CD4-positive, alpha-beta T cell treated with Interleukin-2 at 100 ng/mL for 4 hours (primary cell): ENCODE measurements at regions not wholly inside any gene's neighbourhood (a gene's known extent, or its start where the extent isn't known, plus 50 kb on each side); places are given as distances from the start of the nearest gene placed in this dataset.

Experiments
- DNase-seq: peaks from one replicate; pipeline ENCODE4 v3.0.0-alpha.2; 2020; ENCODE audit warnings: low spot score

DNA sequence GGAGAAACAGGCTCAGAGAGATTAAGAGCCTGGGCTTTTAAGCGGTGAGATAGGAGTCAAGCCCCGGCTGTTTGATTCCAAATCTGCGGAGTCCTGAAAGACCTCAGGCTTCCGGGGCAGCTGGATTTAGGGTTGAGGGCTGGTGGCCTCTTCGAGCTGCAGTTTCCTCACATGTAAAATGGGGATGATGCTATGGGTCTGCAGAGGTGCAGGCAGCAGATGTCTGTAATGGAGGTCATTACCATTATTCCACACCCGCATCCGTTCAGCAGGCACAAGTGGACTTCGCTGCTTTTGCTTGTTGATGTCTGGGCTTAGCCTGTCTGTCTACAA lies 175.6 kb upstream of the HS6ST1 start:
- no peak for DNase-seq

DNA sequence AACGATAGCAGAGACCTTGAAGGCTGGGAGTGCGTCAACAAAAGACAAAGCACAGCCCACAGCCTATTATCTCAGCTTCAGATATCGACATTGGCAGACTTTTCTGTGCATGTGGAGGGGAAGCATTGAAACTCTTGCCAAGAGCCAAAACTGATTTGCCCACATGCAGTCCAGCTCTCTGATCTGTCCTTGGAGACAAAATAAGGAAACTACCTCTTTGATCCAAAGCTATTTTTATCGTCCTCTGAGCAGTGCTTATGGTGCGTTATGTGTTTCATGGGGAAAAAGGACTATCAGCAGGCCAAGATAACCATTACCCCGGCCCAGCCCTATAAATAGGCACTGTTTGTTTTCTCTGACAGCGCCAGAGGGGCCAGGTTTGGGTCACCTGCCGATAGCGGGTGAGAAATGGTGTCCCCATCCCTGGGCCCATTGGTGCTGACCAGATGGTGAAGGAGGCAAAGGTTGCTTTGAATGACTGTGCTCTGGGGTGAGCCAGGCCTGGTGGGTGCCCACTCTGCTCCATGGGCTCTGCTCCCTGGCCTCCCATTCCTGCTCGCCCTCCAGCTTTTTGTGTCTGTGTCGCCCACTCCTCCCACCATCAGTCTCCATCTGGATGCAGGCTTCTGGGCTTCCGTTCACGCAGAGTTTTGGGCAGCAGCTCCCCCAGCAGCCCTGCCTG lies 176.1 kb upstream of the HS6ST1 start:
- no peak for DNase-seq

- DNase-seq, result no peak
Observed at GRCh38 chr2:128495996-128496547, 177.4 kb upstream of the HS6ST1 start.

- DNase-seq, result no peak
Observed at GRCh38 chr2:128496700-128497099, 178.0 kb upstream of the HS6ST1 start.

GRCh38 chr2:128497461-128497860 lies 178.8 kb upstream of the HS6ST1 start:
- DNase-seq, result no peak

DNA sequence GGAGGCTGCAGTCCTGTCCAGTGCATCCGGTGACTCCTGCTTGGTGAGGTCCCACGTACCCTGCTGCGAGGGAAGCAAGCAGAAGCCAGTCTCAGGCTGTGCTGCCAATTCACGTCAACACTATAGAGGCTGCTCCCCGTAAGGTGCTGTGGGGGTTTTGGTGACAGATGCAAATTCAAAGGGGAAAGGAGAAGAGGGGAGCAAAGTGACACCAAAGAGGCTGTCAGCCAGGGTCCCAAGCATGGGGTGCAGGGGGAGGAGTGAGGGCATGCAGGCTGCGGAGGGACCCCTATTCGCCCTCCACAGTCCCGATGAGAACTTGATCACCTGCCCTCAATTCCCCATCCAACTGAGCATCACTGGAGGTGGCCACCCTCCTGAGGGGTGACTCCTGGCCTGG lies 179.4 kb upstream of the HS6ST1 start:
- DNase-seq, result no peak

DNA sequence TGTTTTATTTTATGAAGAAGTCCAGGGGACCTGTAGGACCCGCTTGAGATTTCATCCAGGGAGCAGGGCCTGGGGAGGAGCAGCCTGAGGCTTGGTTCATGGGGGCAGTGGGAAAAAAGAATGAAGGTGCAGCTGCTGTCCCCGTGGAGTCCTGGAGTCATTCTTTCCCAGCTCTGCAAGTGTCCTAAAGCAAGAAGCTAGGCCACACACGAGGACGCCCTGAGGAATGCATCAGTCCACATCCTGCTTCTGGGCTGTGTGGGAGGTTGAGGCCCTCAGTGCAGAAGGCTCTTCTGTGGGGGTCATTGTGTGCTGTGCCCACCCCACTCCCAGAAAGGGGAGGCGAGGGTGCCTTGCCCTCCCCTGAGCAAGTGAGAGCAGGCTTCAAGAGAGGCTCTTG lies 179.9 kb upstream of the HS6ST1 start:
- DNase-seq, result no peak

- DNase-seq, result no peak
Observed at GRCh38 chr2:128499367-128500137, 180.9 kb upstream of the HS6ST1 start.

- no peak for DNase-seq
Observed at GRCh38 chr2:128500138-128500800, 181.6 kb upstream of the HS6ST1 start.

DNA sequence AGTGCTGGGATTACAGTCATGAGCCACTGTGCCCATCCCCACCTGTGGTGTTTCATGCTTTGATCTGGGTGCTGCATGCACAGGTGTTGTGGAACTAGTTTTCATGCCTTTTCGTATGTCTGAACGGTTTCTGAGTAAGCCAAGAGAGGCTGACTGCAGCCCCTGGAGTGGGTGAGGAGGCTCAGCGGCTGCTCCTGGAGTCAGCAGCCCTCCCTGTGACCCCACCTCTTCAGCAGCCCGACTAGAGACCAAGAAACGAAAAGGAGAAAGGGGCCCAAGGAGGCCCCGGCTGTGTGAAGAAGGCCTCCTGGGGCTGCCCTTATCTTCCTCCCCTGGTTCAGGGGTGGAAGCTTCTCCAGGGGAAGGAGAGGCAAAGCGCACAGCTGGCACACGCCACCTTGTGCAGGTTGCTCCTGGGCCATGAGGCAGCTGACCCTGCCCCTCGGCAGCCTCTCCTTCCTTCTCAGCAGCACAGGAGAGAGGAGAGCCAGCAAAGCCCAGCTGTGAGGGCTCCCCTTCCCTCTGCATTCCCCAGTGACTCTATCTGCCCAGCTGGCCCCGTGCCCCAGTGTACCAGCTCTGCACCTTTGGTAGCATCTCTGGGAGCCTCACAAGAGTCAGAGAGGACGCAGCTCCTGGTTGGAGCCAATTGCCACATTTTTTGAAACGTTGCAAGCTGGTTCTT lies 182.5 kb upstream of the HS6ST1 start:
- no peak for DNase-seq

DNA sequence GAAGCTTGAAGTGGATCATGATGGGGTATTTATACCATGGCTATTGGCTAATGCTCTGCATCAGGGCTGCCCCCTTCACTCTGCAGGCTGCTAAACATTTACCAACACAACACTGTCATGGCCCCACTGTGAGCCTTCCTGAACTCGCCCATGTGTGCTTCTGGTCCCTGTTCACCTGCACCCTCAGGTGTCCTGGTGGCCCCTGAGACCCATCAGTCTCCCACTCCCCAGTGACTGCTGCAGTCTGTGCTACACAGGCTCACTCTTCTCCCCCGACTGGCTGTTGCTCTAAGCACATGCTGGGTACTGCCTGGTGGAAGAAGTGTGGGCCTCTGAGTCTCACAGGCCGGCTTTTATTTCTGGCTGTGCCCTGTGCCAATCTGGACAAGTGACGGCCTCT lies 183.0 kb upstream of the HS6ST1 start:
- no peak for DNase-seq

GRCh38 chr2:128502200-128502599 lies 183.5 kb upstream of the HS6ST1 start:
- no peak for DNase-seq

DNA sequence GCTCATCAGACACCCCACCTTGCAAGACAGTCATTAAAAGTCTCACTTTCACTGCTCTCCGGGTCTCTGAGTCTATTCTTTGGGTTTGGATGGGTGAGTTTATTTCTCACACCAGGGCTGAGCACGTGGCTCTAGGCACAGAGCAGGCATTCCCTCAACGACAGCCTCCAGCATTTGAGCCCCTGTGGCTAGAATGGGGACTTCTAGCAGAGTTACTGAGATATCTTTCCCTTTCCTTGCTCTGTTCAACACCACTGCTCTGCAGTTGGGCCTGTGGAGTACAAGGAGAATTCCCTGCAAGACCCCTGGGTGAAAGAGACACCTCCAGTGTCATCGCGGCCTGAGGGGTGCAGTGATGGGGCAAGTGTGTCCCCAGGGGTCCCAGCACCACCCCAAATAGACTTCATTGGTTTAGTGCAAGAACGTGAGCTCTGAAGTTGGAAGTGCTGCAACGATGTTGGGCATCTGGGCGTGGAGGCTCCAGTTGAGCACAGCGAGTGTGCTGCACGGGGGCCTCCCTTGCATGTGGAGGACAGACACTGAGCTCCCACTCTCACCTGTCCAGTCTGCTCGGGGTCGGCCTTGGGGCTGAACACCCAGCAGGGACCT lies 184.1 kb upstream of the HS6ST1 start:
- no peak for DNase-seq

- no peak for DNase-seq
Observed at GRCh38 chr2:128503399-128504245, 185.0 kb upstream of the HS6ST1 start.

DNA sequence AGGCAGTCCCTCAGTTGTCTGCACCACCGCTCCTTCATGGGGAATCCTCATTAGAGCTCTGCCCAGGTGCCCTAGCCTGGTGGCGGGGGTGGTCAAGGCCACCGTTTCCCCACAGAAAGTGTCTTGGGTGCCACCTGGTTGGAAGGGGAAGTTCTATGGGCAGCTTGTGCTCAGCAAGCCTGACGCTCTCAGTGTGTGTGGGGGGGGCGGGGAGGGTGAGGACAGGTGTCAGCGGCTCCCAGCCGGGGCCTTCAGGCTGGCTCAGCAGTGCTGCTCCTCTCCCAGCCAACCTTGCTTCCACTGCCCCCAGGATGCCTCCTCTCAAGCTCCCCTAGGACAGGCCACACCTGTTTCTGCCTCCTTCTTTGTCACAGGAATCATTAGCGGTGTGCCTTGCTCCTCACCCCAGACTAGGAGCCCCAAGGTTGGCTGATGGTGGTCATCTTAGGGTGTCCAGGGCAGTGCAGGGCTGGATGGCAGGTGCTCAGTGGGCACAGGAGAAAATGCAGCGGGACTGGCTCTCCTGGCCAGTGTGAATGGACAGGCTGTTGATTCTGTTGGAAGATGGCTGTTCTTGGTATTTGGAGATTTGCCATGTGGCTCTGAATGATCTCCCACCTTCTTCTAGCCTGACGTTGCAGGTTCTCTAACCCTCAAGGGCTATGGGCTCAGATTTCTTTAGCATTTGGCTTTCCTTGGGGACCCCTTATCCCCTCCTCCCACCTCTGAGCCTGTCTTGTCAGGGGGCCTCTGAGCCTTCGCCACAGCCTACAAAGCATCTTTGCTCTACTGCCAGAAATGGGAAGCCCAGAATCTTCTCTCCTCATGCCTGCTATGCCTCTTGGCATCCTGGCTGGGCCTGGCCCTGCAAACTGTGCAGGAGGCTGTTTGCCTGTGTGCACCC lies 185.8 kb upstream of the HS6ST1 start:
- DNase-seq, result no peak

- no peak for DNase-seq
Observed at GRCh38 chr2:128505150-128505490, 186.5 kb upstream of the HS6ST1 start.

DNA sequence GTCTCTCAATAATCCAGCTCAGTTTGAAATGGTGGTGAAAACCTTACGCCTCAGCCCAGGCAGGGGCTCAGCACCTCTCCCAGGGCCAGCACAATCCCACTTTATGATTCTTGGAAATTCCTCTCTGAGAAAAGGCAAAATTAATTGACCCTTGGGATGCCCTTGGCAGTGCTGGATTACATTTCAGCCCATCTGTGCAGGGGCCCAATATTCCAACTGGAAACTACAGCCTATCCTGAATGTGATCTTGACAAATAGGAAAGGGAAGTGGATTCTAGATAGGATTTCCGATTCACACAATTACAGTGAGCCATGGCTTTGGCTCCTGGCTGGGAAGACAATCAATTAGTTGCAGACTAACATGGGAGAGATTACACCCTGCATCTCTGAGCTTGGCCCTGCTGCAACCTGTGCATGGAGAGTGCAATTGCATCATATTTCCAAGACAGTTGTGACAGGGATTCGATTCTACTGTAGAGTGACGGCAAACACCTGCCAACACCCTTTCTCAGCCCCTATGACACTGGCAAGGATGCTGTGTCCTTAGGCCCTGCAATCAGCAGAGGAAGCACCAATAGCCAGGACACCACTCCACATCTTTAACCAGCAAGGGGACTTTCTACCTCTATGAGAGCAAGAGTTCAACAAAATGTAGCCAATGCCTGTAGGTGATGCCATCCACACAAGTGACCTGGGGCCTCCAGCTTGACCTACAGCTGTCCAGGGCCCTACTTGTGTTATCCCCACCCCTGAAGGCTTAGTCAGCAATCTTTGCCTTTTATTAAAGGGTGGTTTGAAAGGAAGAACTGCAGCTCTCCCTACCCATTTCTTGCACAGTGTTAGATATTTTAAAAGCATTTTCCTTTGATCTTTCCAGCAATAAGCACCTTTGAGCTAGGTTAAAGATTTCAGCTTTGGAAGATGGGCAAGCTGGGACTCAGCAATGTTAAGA lies 187.2 kb upstream of the HS6ST1 start:
- no peak for DNase-seq

DNA sequence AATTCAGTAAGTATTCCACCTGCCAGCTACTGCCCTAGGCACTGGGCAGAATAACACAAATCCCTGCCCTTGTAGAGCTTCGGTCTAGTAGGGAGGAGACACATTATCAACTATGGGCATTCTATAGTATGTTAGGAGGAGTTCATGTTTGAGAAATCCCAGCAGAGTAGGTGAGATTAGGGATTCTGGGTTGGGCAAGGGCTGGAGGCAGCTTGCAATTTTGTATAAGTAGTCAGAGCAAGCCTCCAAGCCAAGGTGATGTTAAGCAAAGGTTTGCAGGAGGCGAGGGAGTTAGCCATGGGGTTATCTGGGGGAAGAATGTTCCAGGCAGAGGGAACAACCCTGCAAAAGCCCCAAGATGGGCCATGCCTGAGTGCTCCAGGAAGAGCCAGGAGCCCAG lies 187.9 kb upstream of the HS6ST1 start:
- no peak for DNase-seq
